A673 (cell line): ENCODE measurements at regions not wholly inside any gene's neighbourhood (a gene's known extent, or its start where the extent isn't known, plus 50 kb on each side); places are given as distances from the start of the nearest gene placed in this dataset.

Experiments
- BruUV-seq: library from RNA; stranded (reverse); fragments of 400-500 nt; replicated peaks from 2 replicates; lab custom pipeline; 2021; lab: Mats Ljungman, UMichigan
- CTCF ChIA-PET: fragments of 300-600 bp; sonication (Branson Sonifier 250); formaldehyde crosslinking; loops from one replicate; lab custom pipeline; 2022; ENCODE audit warnings: antibody characterized with exemption; lab: Charles Lee
- POLR2A ChIA-PET: fragments of 300-600 bp; sonication (Branson Sonifier 250); formaldehyde crosslinking; loops from one replicate; lab custom pipeline; 2022; ENCODE audit warnings: antibody characterized with exemption; ENCODE audit not compliant: low non-redundant PET; lab: Charles Lee
- DNase-seq: peaks from one replicate; pipeline ENCODE4 v3.0.0-alpha.2; 2015; ENCODE audit warnings: low spot score
- H3K27ac ChIP-seq: fragments of 200-600 bp; sonication (generic); 2 replicates; pipeline ENCODE4 v1.5.1; 2016; ENCODE audit warnings: mixed run types, low read depth, mild to moderate bottlenecking, mixed read lengths, antibody characterized with exemption, low read length; ENCODE audit not compliant: poor library complexity, severe bottlenecking
- H3K27me3 ChIP-seq: fragments of 200-600 bp; sonication (generic); replicated peaks from 2 replicates; pipeline ENCODE4 v1.6.1; 2017; ENCODE audit warnings: mixed run types, low read depth, mild to moderate bottlenecking, mixed read lengths, antibody characterized with exemption, low read length; ENCODE audit not compliant: insufficient read depth, poor library complexity
- H3K36me3 ChIP-seq: fragments of 200-600 bp; sonication (generic); 2 replicates; pipeline ENCODE4 v1.6.1; 2016; ENCODE audit warnings: mixed run types, mild to moderate bottlenecking, mixed read lengths, antibody characterized with exemption, low read length; ENCODE audit not compliant: insufficient read depth, poor library complexity, severe bottlenecking
- H3K4me1 ChIP-seq: fragments of 200-600 bp; sonication (generic); 2 replicates; pipeline ENCODE4 v1.6.1; 2017; ENCODE audit warnings: mixed run types, mild to moderate bottlenecking, mixed read lengths, antibody characterized with exemption, low read length; ENCODE audit not compliant: insufficient read depth, poor library complexity, severe bottlenecking
- H3K4me3 ChIP-seq: fragments of 200-600 bp; sonication (generic); 2 replicates; pipeline ENCODE4 v1.5.1; 2016; ENCODE audit warnings: low read depth, mixed run types, mild to moderate bottlenecking, mixed read lengths, low read length; ENCODE audit not compliant: poor library complexity, severe bottlenecking
- H3K9me3 ChIP-seq: fragments of 200-600 bp; sonication (generic); 2 replicates; pipeline ENCODE4 v1.6.1; 2016; ENCODE audit warnings: mixed run types, low read depth, mild to moderate bottlenecking, mixed read lengths, antibody characterized with exemption, low read length; ENCODE audit not compliant: poor library complexity, severe bottlenecking
- CTCF ChIP-seq: fragments of 300-800, 200-600 bp; sonication (generic); conservative IDR thresholded peaks from 2 replicates; pipeline ENCODE4 v1.5.1; 2017; ENCODE audit warnings: low read depth, mild to moderate bottlenecking, antibody characterized with exemption, low read length, moderate library complexity, mixed read lengths
- EZH2 ChIP-seq: fragments of 200-600 bp; sonication (generic); IDR thresholded peaks from 2 replicates; pipeline ENCODE4 v1.6.1; 2017; ENCODE audit warnings: borderline replicate concordance, low read depth, mild to moderate bottlenecking, mixed read lengths, antibody characterized with exemption, low read length; ENCODE audit not compliant: poor library complexity, severe bottlenecking
- intact Hi-C: fragments of 100-400 bp; cut with micrococcal nuclease; formaldehyde crosslinking; loops from one replicate; pipeline ENCODE4 v1.10.0; 2022; ENCODE audit not compliant: unreplicated experiment

- ChIA-PET POLR2A (no interaction called here), CTCF (no interaction called here)
- TF ChIP-seq EZH2 (no peak), CTCF (no peak)
- DNase-seq, result no peak
- H3K4me3 ChIP-seq, result no peak overlapping the region
- no peaks in the 10 kb centered on the region for H3K9me3 ChIP-seq
- BruUV-seq, result no TSS peak
- no peaks in the 10 kb centered on the region for H3K27me3 ChIP-seq
- H3K27ac ChIP-seq, result no peak overlapping the region
- intact Hi-C loops, result no loop called here
- no peaks in the 10 kb centered on the region for H3K36me3 ChIP-seq
- H3K4me1 ChIP-seq, result peaks cover 4% of the 10 kb centered on the region
These were observed 69.4 kb downstream of the SAMD9 start for GRCh38 chr7:93048136-93048930.

GRCh38 chr7:93047514-93048099, 70.2 kb downstream of the SAMD9 start:
- TF ChIP-seq EZH2 (no peak), CTCF (no peak)
- intact Hi-C loops, result no loop called here
- Histone ChIP-seq H3K36me3 (no peaks in the 10 kb centered on the region), H3K4me3 (no peak overlapping the region), H3K4me1 (peaks cover 4% of the 10 kb centered on the region), H3K9me3 (no peaks in the 10 kb centered on the region), H3K27me3 (no peaks in the 10 kb centered on the region), H3K27ac (no peak overlapping the region)
- POLR2A ChIA-PET, result no interaction called here
- BruUV-seq, result no TSS peak
- CTCF ChIA-PET, result no interaction called here
- DNase-seq, result no peak

- BruUV-seq, result no TSS peak
- Histone ChIP-seq H3K4me3 (no peak overlapping the region), H3K9me3 (no peaks in the 10 kb centered on the region), H3K36me3 (no peaks in the 10 kb centered on the region), H3K4me1 (peaks cover 4% of the 10 kb centered on the region), H3K27me3 (no peaks in the 10 kb centered on the region), H3K27ac (no peak overlapping the region)
- DNase-seq, result no peak
- TF ChIP-seq EZH2 (no peak), CTCF (no peak)
- intact Hi-C loops, result no loop called here
- ChIA-PET POLR2A (no interaction called here), CTCF (no interaction called here)
These were observed 71.1 kb downstream of the SAMD9 start for GRCh38 chr7:93046641-93047040.
